Kidney (tissue), 13 donors: ENCODE measurements at regions not wholly inside any gene's neighbourhood (a gene's known extent, or its start where the extent isn't known, plus 50 kb on each side); places are given as distances from the start of the nearest gene placed in this dataset.

Experiments
- DNase-seq, 5 donors: peaks; one replicate each; pipeline ENCODE4 v3.0.0-alpha.2; 2013 to 2020
- FAIRE-seq: peaks from 2 replicates; lab custom pipeline; 2012; peaks lifted over from hg19 to GRCh38; lab: Jason Lieb, UNC
- H3K27ac ChIP-seq, 2 donors: one replicate each; pipeline ENCODE4 v1.7.0; 2013; ENCODE audit warnings: low read depth in 2 of 2, low read length in 2 of 2, inconsistent platforms in 1 of 2
- H3K27me3 ChIP-seq: one replicate; pipeline ENCODE4 v1.7.1; 2013; ENCODE audit warnings: low read length, inconsistent platforms; ENCODE audit not compliant: control insufficient read depth, insufficient read depth
- H3K36me3 ChIP-seq, 3 donors: one replicate each; pipeline versions ENCODE4 v1.7.0 to v1.7.1; 2013; ENCODE audit warnings: low read length in 3 of 3, control low read depth in 1 of 3, inconsistent platforms in 1 of 3; ENCODE audit not compliant: insufficient read depth in 3 of 3, control insufficient read depth in 2 of 3
- H3K4me1 ChIP-seq, 3 donors: one replicate each; pipeline versions ENCODE4 v1.7.0 to v1.7.1; 2013; ENCODE audit warnings: low read length in 3 of 3, inconsistent platforms in 1 of 3, low read depth in 1 of 3; ENCODE audit not compliant: control insufficient read depth in 2 of 3, insufficient read depth in 2 of 3
- H3K4me3 ChIP-seq, 3 donors: one replicate each; pipeline versions ENCODE4 v1.7.0 to v1.8.1; 2013; ENCODE audit warnings: low read length in 3 of 3, control low read depth in 1 of 3, inconsistent platforms in 1 of 3
- H3K9ac ChIP-seq, 3 donors: one replicate each; pipeline versions ENCODE4 v1.7.0 to v1.7.1; 2013; ENCODE audit warnings: low read length in 3 of 3, control low read depth in 1 of 3, inconsistent platforms in 1 of 3
- H3K9me3 ChIP-seq, 3 donors: one replicate each; pipeline versions ENCODE4 v1.7.0 to v1.7.1; 2013; ENCODE audit warnings: low read length in 3 of 3, control low read depth in 1 of 3, inconsistent platforms in 1 of 3; ENCODE audit not compliant: control insufficient read depth in 2 of 3, insufficient read depth in 1 of 3
- CTCF ChIP-seq: IDR thresholded peaks from 3 replicates; pipeline ENCODE4 v1.5.1; 2012; ENCODE audit warnings: mild to moderate bottlenecking, moderate library complexity, borderline replicate concordance; ENCODE audit not compliant: insufficient read depth; ENCODE audit errors: extremely low read depth
- intact Hi-C: fragments of 100-400 bp; cut with DNase I; formaldehyde crosslinking; loops from one replicate; pipeline ENCODE4 v1.11.1; 2022
- donor health status: control.
- donor health status: control.
- donor health status: control.
- donor health status: control.
- donor health status: control.
- donor health status: DM: yes; HTN: yes; CAD: no.
- donor health status: Normal renal cell carcinoma (clear cell type).

- Histone ChIP-seq H3K4me1 (no peaks in the 10 kb centered on the region), H3K9ac (no peak overlapping the region), H3K4me3 (no peak overlapping the region), H3K36me3 (no peaks in the 10 kb centered on the region), H3K9me3 (no peaks in the 10 kb centered on the region), H3K27ac (no peak overlapping the region), H3K27me3 (no peaks in the 10 kb centered on the region)
- TF ChIP-seq CTCF = no peak
- no peak for DNase-seq
- intact Hi-C loops = no loop called here
- FAIRE-seq = no peak
Measured at GRCh38 chr10:53396876-53397275, 624.3 kb upstream of the MBL2 start.

GRCh38 chr10:53395449-53395848 is 622.9 kb upstream of the MBL2 start:
- no peak for FAIRE-seq
- TF ChIP-seq CTCF = no peak
- no peak overlapping the region for H3K9ac ChIP-seq
- intact Hi-C loops = no loop called here
- H3K36me3 ChIP-seq = no peaks in the 10 kb centered on the region
- H3K4me3 ChIP-seq = no peak overlapping the region
- no peaks in the 10 kb centered on the region for H3K4me1 ChIP-seq
- no peaks in the 10 kb centered on the region for H3K27me3 ChIP-seq
- no peaks in the 10 kb centered on the region for H3K9me3 ChIP-seq
- DNase-seq = no peak
- H3K27ac ChIP-seq = no peak overlapping the region

- intact Hi-C loops = no loop called here
- Histone ChIP-seq H3K4me3 (no peak overlapping the region), H3K36me3 (no peaks in the 10 kb centered on the region), H3K4me1 (no peaks in the 10 kb centered on the region), H3K27me3 (no peaks in the 10 kb centered on the region), H3K9me3 (no peaks in the 10 kb centered on the region), H3K9ac (no peak overlapping the region), H3K27ac (no peak overlapping the region)
- DNase-seq (no peak), FAIRE-seq (no peak)
- TF ChIP-seq CTCF = no peak
Measured at GRCh38 chr10:53387562-53387961, 615.0 kb upstream of the MBL2 start.

- H3K27ac ChIP-seq = no peak overlapping the region
- no peak for FAIRE-seq
- no peaks in the 10 kb centered on the region for H3K9me3 ChIP-seq
- no peaks in the 10 kb centered on the region for H3K27me3 ChIP-seq
- no peaks in the 10 kb centered on the region for H3K36me3 ChIP-seq
- H3K4me3 ChIP-seq = no peak overlapping the region
- intact Hi-C loops = no loop called here
- DNase-seq = no peak
- no peak overlapping the region for H3K9ac ChIP-seq
- no peak for TF ChIP-seq CTCF
- H3K4me1 ChIP-seq = no peaks in the 10 kb centered on the region
Measured at GRCh38 chr10:53382543-53382942, 610.0 kb upstream of the MBL2 start.
